HUDEP-2 (cell line): ENCODE measurements at regions not wholly inside any gene's neighbourhood (a gene's known extent, or its start where the extent isn't known, plus 50 kb on each side); places are given as distances from the start of the nearest gene placed in this dataset.
A peak's percentile ranks its signal among the peaks of the same experiment; 100 is the strongest.

ENCODE experiments used
- DNase-seq, 76 experiments: peaks; one replicate each; lab custom pipeline; 2025; ENCODE audit not compliant: unreplicated experiment in 76 of 76; lab: John Stamatoyannopoulos, UW

GRCh38 chr4:123562994-123563750 lies 166.6 kb downstream of the SPRY1 start:
- no peak for DNase-seq

DNA sequence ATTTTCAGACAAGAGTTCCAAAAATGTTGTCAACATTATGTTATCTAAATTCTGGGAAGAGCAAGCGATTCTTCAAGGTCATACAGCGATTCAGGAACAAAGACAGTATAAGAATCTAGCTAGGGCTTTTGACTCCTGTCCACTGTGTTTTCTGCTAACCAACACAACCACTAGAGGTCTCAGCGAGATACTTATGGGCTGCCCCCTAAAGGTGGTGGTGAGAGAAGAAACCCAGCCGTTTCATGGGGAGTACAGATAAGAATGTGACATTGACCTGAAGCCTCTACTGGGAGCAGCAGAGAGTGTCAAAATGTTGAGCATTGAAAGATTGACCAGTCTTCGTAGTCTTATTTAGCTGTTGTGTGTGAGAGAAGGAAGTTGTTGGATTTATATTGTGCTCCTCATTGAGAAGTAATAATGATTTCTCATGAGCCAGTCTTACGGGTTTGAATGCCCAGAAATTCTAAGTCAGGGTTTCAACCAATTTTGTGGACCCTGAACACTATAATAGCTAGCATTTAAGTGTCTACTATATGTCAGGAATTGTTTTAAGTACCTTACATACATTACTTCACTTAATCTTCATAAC lies 168.3 kb downstream of the SPRY1 start:
- DNase-seq: peak in 71 of 76 experiments; percentile 13 to 86 (median 60)

DNA sequence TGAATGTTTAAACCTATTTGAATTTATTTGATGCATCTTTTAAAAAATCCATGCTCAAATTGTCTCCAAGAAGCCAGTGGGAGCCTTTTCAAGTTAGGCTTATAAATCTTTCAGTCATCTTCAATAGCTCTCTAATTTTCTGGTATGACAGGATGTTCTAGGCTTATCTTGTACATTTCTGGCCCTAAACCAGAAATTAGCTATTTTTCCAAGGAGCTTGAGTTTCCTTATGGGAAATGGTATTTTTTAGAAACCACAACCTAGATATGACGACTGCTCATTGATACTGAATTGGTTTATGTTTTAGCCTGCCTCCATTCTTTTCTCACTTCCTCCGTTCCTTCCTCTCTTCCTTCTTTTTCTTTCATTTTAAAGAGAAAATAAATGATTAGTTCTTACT lies 172.3 kb downstream of the SPRY1 start:
- DNase-seq: no peak

GRCh38 chr4:123569541-123569940 lies 172.9 kb downstream of the SPRY1 start:
- no peak for DNase-seq

DNA sequence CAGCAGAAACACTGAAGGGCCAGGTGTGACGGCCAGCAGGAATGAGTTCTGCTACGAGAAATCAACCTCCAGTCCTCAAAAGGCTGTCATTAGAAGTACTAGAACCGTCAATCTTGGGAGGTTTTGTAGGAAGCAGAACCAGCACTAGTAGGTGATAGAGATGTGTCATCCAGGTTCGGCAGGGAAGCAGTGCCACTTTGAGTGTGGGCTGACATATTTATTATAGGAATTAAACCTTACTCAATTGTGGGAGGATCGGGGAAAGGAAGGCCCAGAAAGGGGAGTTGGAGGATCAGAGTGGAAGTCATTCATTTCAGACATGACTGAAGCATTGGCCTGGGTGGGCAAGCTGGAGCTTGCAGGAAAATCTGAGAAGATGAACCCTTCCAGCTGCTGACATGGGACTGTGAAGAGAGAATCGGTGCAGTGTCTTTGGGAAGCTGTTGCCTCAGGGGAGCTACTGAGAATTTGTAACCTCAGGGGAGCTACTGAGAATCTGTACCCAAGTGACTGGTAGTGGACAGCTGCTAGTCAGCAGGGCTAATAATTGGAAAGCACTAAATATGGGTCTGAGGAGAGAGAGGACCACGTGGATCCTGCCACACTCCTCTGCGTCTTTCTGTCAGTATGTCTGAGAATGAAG lies 177.4 kb downstream of the SPRY1 start:
- no peak for DNase-seq

DNA sequence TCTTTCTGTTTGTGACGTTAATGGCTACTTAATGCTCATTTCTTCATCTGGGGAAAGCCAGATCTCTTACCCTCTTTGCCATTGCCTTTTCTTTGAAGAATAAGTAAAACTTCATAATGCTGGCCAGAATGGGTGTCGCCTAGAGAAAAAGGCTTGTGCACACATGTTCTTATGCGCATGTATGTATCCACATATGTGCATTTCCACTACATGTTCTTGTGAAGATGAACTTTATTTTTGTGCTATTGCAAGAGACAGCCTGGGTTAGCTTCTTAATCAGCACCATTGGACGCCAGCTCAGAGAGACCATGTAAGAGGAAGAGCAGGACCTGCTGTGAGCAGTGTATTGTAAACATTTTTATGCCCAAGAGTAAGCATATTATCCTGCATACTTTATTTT lies 178.7 kb downstream of the SPRY1 start:
- no peak for DNase-seq

DNA sequence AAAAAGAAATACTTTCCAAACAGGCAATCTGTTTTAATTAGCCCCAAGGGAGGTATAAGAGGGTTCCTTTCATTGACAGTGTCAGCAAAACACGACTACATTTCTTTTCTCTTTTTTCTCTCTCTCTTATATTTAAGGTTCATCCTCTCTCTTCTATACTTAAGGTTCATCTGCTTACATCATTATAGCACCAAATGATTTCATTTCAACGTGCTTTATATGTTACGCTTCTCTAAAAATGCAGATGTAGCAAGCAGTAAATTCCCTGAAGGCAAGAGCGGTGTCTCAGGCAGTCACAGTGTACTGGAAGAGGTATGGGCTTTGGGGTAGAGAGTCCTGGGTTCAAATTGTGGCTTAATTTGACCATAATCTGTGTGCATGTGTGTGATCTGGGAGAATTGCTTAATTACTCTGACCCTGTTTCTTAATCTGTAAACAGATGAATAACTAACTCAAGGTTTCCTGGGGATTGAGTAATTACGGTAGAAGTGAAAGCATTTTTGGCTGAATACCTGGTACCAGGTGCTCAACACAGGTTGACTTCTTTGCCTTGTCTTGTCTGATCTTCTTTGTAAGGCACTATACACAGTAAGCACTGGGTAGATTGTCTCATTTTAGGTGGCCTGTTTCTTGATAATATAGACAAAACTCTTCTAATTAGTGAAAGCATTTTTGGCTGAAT lies 180.8 kb downstream of the SPRY1 start:
- no peak for DNase-seq

DNA sequence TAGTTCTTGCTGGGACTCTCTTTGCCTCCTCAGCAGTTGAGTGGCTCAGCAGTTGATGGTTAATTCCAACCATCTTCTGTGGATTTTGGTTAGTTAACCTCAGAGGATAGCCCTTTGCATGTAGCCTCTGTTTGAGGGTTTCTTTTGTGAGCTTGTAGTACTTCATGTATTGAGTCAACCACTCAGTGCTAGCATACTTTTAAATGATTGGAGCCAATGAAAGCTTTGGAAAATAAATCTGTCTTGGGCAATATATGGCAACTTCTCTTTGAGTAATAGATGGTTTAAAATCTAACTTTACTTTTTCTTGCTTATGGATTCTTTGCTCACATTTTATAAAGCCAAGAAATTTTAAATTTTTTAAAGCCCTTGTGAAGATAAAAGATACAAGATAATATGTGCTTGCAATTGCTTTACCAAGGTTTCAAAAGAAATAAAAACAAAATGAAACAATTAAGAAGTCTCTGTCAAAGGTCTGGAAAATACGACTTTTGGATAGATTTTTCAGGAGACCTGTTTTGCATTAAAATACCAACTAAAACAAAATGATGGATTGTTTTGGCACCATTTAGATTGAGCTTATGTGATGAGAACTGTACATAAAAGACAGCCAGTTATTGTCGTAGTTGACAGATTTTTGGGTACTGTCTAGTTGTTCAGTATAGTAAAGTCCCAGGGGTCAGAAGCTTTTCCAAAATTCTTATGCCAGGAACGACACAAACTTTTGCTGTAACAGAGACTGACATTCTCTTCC lies 181.9 kb downstream of the SPRY1 start:
- no peak for DNase-seq

DNA sequence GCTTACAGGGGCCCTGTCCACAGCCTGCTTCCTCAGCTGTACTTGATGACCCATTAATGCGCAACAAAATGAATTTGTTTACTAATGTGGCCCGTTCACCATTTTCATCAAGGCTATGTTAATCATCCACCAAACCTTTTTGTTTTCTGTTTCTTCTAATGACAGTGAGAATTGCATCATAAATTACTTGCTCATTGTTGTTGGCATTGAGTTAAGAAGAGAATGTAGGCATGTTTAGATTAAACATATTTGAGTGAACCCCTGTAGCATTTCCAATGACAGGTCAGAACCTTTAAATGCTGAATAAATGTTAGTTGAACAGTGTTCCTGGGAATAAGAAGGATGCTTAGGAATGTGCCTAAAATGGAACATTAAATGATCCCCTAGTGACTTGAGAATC lies 183.4 kb downstream of the SPRY1 start:
- DNase-seq: no peak

- no peak for DNase-seq
Measured at GRCh38 chr4:123580981-123581664, 184.5 kb downstream of the SPRY1 start.

- no peak for DNase-seq
Measured at GRCh38 chr4:123581802-123582201, 185.2 kb downstream of the SPRY1 start.

DNA sequence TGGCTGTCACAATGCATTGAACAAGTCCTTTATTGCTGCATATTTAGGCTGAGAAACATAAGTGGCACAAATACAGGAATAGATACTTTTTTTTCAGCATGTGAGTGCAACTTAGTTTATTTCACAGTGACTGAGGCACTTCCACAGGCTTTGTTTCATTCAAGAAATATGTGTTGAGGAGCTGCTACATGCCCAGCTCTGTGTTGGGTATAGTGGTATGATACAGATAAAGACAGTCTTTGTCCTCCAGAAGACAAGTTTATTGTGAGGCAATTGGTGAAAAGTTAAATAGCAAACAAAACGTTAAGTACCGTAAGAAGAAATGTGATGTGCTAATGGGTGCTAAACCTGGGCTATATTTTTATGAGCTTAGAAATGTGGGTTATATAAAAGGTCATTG lies 186.4 kb downstream of the SPRY1 start:
- no peak for DNase-seq

DNA sequence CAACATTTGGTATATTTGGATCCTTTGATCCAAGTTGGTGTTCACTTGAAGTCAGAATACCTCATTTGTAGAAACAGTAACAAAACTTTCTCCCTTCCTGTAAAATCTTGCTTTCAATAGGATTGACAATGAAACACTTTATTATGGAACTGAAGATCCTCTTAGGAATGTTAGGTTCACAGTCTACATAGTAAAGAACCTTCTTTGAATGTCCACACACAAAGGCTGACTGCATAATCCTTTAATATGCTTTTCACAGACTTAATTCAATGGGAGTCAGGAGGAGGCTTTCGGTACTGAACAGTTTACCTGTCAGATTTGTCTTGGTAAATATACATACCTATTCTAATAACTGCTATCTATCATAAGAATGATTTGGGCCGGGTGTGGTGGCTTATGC lies 188.5 kb downstream of the SPRY1 start:
- no peak for DNase-seq

- DNase-seq: peak in 22 of 76 experiments; percentile 0 to 46 (median 15)
Measured at GRCh38 chr4:123587983-123588494, 191.4 kb downstream of the SPRY1 start.

- DNase-seq: no peak
Measured at GRCh38 chr4:123588631-123589241, 192.1 kb downstream of the SPRY1 start.

- no peak for DNase-seq
Measured at GRCh38 chr4:123589301-123589700, 192.7 kb downstream of the SPRY1 start.

- no peak for DNase-seq
Measured at GRCh38 chr4:123591875-123592274, 195.3 kb downstream of the SPRY1 start.

- peak in 7 of 76 experiments; percentile 1 to 20 (median 4) for DNase-seq
Measured at GRCh38 chr4:123593655-123594054, 197.1 kb downstream of the SPRY1 start.

DNA sequence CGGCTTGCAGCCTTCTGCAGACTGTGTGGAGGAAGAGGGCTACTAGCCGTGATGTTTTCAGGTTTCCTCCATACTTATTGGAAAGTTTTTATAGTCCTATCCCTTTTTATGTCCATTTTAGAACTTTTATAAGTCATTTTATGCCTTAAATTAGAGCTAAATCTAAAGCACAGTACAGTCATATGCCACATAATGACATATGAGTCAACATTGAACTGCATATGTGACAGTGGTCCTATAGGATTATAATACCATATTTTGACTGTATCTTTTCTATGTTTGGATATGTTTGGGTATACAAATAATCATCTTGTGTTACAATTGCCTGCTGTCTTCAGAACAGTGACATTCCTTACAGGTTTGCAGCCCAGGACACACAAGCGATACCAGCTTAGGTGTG lies 200.2 kb downstream of the SPRY1 start:
- no peak for DNase-seq
